CD4-positive, alpha-beta T cell (primary cell): ENCODE measurements at regions not wholly inside any gene's neighbourhood (a gene's known extent, or its start where the extent isn't known, plus 50 kb on each side); places are given as distances from the start of the nearest gene placed in this dataset.
A peak's percentile ranks its signal among the peaks of the same experiment; 100 is the strongest.
"Not testable (repeated sequence)": the region's sequence is repeated elsewhere in the genome, so short reads cannot be mapped to it uniquely, and the experiment has no call there.

Experiments
- ATAC-seq: fragments of 200-7000 bp; cut with Tn5 transposase; one replicate; pipeline ENCODE4 v1.10.0; 2022; ENCODE audit warnings: mild to moderate bottlenecking; ENCODE audit not compliant: poor library complexity
- CTCF ChIA-PET: fragments of 350-600 bp; sonication (Branson Sonifier 250); formaldehyde crosslinking; loops from one replicate; lab custom pipeline; 2021; ENCODE audit warnings: antibody characterized with exemption, inconsistent platforms; lab: Charles Lee
- POLR2A ChIA-PET: fragments of 350-600 bp; sonication (Branson Sonifier 250); formaldehyde crosslinking; loops from one replicate; lab custom pipeline; 2021; ENCODE audit warnings: antibody characterized with exemption, inconsistent platforms; lab: Charles Lee
- DNase-seq, 14 experiments: peaks; one replicate each; pipeline ENCODE4 v3.0.0-alpha.2; 2013 to 2020; ENCODE audit warnings: mixed read lengths in 2 of 14
- H3K27ac ChIP-seq, 2 donors: one replicate each; pipeline versions ENCODE4 v1.5.1 to v1.7.0; 2013; ENCODE audit warnings: low read length in 2 of 2, low read depth in 1 of 2, mild to moderate bottlenecking in 1 of 2
- H3K27me3 ChIP-seq, 2 experiments: 1 replicate in 1 of 2; 2 replicates in 1 of 2; pipeline versions ENCODE4 v1.6.1 to v1.7.0; 2013; ENCODE audit warnings: low read length in 2 of 2, control low read depth in 1 of 2, mild to moderate bottlenecking in 1 of 2, moderate library complexity in 1 of 2; ENCODE audit not compliant: insufficient read depth in 2 of 2, control insufficient read depth in 1 of 2
- H3K36me3 ChIP-seq: one replicate; pipeline ENCODE4 v1.6.1; 2013; ENCODE audit warnings: low read length, control low read depth; ENCODE audit not compliant: insufficient read depth
- H3K4me1 ChIP-seq: one replicate; pipeline ENCODE4 v1.6.1; 2013; ENCODE audit warnings: low read length, control low read depth; ENCODE audit not compliant: insufficient read depth
- H3K4me3 ChIP-seq: one replicate; pipeline ENCODE4 v1.5.1; 2013; ENCODE audit warnings: mild to moderate bottlenecking, low read length, moderate library complexity
- H3K9me3 ChIP-seq, 2 experiments: 1 replicate in 1 of 2; 2 replicates in 1 of 2; pipeline versions ENCODE4 v1.6.1 to v1.7.0; 2013; ENCODE audit warnings: low read length in 2 of 2, mild to moderate bottlenecking in 2 of 2, control low read depth in 1 of 2, moderate library complexity in 1 of 2; ENCODE audit not compliant: control insufficient read depth in 1 of 2, insufficient read depth in 1 of 2
- H3K27ac Mint-ChIP-seq: one replicate; pipeline ENCODE4 v1.8.0; 2020; ENCODE audit warnings: mixed read lengths
- H3K27me3 Mint-ChIP-seq: one replicate; pipeline ENCODE4 v1.8.0; 2021; ENCODE audit warnings: mixed read lengths
- H3K36me3 Mint-ChIP-seq: one replicate; pipeline ENCODE4 v1.8.0; 2021; ENCODE audit warnings: low read depth, mixed read lengths
- H3K4me1 Mint-ChIP-seq: one replicate; pipeline ENCODE4 v1.8.0; 2021; ENCODE audit warnings: low read depth, mixed read lengths
- H3K4me3 Mint-ChIP-seq: one replicate; pipeline ENCODE4 v1.8.0; 2020; ENCODE audit warnings: mild to moderate bottlenecking, mixed read lengths
- H3K9me3 Mint-ChIP-seq: one replicate; pipeline ENCODE4 v1.8.0; 2020; ENCODE audit warnings: mixed read lengths
- CTCF ChIP-seq: fragments of 200-600 bp; IDR thresholded peaks from one replicate; pipeline ENCODE4 v1.8.0; 2022; ENCODE audit warnings: antibody characterized with exemption, mild to moderate bottlenecking
- intact Hi-C, 2 experiments: fragments of 100-400 bp; cut with DNase I in 1 of 2; cut with micrococcal nuclease in 1 of 2; formaldehyde crosslinking; loops; one replicate each; pipeline versions ENCODE4 v1.15.1 to v1.9.0; 2023 to 2025; cut with DNase I, micrococcal nuclease

GRCh38 chr5:82439750-82440445 lies 161.7 kb upstream of the RPS23 start:
- no peak overlapping the region for H3K27ac Mint-ChIP-seq
- no peak overlapping the region for H3K4me3 ChIP-seq
- ATAC-seq (no peak), DNase-seq (no peak)
- intact Hi-C loops: no loop called here
- CTCF ChIA-PET: interaction anchor here (1.1 kb wide), 1 partner anchor 196 kb away, joined by 3 read pairs; no protein-coding TSS in a partner anchor
- H3K4me1 Mint-ChIP-seq: no peaks in the 10 kb centered on the region
- H3K4me3 Mint-ChIP-seq: no peak overlapping the region
- no peak overlapping the region for H3K27ac ChIP-seq
- TF ChIP-seq CTCF: no peak
- no peaks in the 10 kb centered on the region for H3K9me3 ChIP-seq
- H3K27me3 ChIP-seq: no peaks in the 10 kb centered on the region
- POLR2A ChIA-PET: no interaction called here
- peaks cover 5% of the 10 kb centered on the region for H3K27me3 Mint-ChIP-seq
- H3K36me3 ChIP-seq: no peaks in the 10 kb centered on the region
- H3K9me3 Mint-ChIP-seq: peaks cover 2% of the 10 kb centered on the region
- H3K36me3 Mint-ChIP-seq: no peaks in the 10 kb centered on the region
- no peaks in the 10 kb centered on the region for H3K4me1 ChIP-seq

GRCh38 chr5:82437565-82437964 lies 159.4 kb upstream of the RPS23 start:
- intact Hi-C loops, H3K4me3 Mint-ChIP-seq, H3K36me3 ChIP-seq, H3K9me3 ChIP-seq, CTCF ChIA-PET, H3K27ac Mint-ChIP-seq, H3K27me3 Mint-ChIP-seq, H3K27me3 ChIP-seq, ATAC-seq, H3K9me3 Mint-ChIP-seq, H3K4me1 Mint-ChIP-seq, H3K4me3 ChIP-seq, H3K4me1 ChIP-seq, DNase-seq, H3K36me3 Mint-ChIP-seq, H3K27ac ChIP-seq, POLR2A ChIA-PET: not testable (repeated sequence)

- H3K9me3 ChIP-seq: no peaks in the 10 kb centered on the region
- no peak for TF ChIP-seq CTCF
- H3K27ac Mint-ChIP-seq: no peak overlapping the region
- peaks cover 2% of the 10 kb centered on the region for H3K9me3 Mint-ChIP-seq
- ATAC-seq (no peak), DNase-seq (no peak)
- H3K27me3 ChIP-seq: no peaks in the 10 kb centered on the region
- ChIA-PET POLR2A (no interaction called here), CTCF (no interaction called here)
- H3K4me3 Mint-ChIP-seq: no peak overlapping the region
- H3K27me3 Mint-ChIP-seq: peaks cover 5% of the 10 kb centered on the region
- H3K36me3 Mint-ChIP-seq: no peaks in the 10 kb centered on the region
- no peak overlapping the region for H3K27ac ChIP-seq
- H3K4me1 Mint-ChIP-seq: no peaks in the 10 kb centered on the region
- intact Hi-C loops: no loop called here
- no peaks in the 10 kb centered on the region for H3K36me3 ChIP-seq
- no peak overlapping the region for H3K4me3 ChIP-seq
- no peaks in the 10 kb centered on the region for H3K4me1 ChIP-seq
Measured at GRCh38 chr5:82436291-82436690, 158.1 kb upstream of the RPS23 start.

- H3K36me3 Mint-ChIP-seq: not testable (repeated sequence)
Measured at GRCh38 chr5:82434696-82435660, 156.8 kb upstream of the RPS23 start.

More at GRCh38 chr5:82434696-82435660, 156.8 kb upstream of the RPS23 start:
- H3K9me3 Mint-ChIP-seq, DNase-seq, H3K4me1 Mint-ChIP-seq, POLR2A ChIA-PET, H3K36me3 ChIP-seq, H3K27me3 ChIP-seq, H3K9me3 ChIP-seq, CTCF ChIA-PET, intact Hi-C loops, H3K27ac Mint-ChIP-seq, H3K27me3 Mint-ChIP-seq, H3K27ac ChIP-seq, H3K4me1 ChIP-seq, H3K4me3 ChIP-seq, ATAC-seq: not testable (repeated sequence)
- peak overlapping the region; percentile 68 for H3K4me3 Mint-ChIP-seq
